ENCODE measurements at regions not wholly inside any gene's neighbourhood (a gene's known extent, or its start where the extent isn't known, plus 50 kb on each side); places are given as distances from the start of the nearest gene placed in this dataset.
"Not testable (repeated sequence)": the region's sequence is repeated elsewhere in the genome, so short reads cannot be mapped to it uniquely, and the experiment has no call there.

DNA sequence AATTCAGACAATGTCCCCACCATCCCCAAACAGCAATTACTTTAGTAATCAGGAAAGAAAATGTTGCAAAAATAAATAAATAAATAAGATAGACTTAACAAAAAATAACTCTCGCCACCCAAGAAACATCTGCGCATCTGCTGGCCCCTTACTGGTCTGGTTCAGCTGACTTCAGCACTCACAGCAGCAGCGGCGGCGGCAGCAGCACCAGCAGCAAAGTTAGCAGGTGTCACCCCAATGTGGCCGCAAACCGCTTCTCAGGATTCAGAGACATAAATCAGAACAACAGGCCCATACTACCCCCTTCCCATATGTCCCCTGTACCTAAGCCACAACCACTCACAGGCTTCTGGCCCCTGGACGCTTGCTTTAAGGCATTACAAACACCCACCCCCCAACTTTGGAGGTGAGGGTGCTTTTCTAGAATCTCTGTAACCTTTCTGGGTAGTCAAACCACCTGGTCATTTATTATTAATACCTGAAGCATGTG lies 593.0 kb downstream of the BNC2 start:
- Histone ChIP-seq H3K4me2 (ENCODE audit: low read length) (no peak overlapping the region), H3K27me3 (ENCODE audit: control insufficient read depth, insufficient read depth, low read length) (peaks cover 3% of the 10 kb centered on the region), H3K36me3 (ENCODE audit: insufficient read depth, low read length) (no peaks in the 10 kb centered on the region), H3K4me3 (ENCODE audit: low read length) (no peak overlapping the region), H3K4me1 (ENCODE audit: control insufficient read depth, insufficient read depth, low read length) (peaks cover 14% of the 10 kb centered on the region), H3K9ac (ENCODE audit: low read depth, low read length) (no peak overlapping the region), H3K9me3 (replicated peaks; ENCODE audit: low read length) (no peaks in the 10 kb centered on the region)

GRCh38 chr9:16278326-16278999 lies 592.0 kb downstream of the BNC2 start:
- Histone ChIP-seq H3K4me1 (ENCODE audit: control insufficient read depth, insufficient read depth, low read length) (peaks cover 14% of the 10 kb centered on the region), H3K4me3 (ENCODE audit: low read length) (no peak overlapping the region), H3K9me3 (replicated peaks; ENCODE audit: low read length) (no peaks in the 10 kb centered on the region), H3K4me2 (ENCODE audit: low read length) (no peak overlapping the region), H3K36me3 (ENCODE audit: insufficient read depth, low read length) (no peaks in the 10 kb centered on the region), H3K9ac (ENCODE audit: low read depth, low read length) (no peak overlapping the region), H3K27me3 (ENCODE audit: control insufficient read depth, insufficient read depth, low read length) (peaks cover 3% of the 10 kb centered on the region)

GRCh38 chr9:16281707-16282106 lies 588.8 kb downstream of the BNC2 start:
- H3K9ac ChIP-seq (ENCODE audit: low read depth, low read length) = no peak overlapping the region
- H3K4me1 ChIP-seq (ENCODE audit: control insufficient read depth, insufficient read depth, low read length) = peaks cover 5% of the 10 kb centered on the region

DNA sequence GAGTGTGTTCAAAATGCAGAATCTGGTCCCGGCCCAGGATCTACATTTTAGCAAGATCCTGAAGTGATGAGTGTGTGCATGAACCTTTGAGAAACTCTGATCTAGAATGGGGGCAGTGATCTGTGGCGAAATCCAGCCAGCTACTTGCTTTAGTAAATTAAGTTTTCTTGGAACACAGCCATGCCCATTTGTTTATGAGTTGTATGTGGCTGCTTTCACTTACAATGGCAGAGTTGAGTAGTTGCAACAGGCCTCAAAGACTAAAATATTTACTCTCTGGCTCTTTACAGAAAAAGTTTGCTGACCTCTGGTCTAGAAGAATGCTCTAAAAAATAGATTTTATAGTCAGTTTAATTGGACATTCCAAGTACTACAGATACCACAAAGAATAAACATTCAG lies 588.3 kb downstream of the BNC2 start:
- Histone ChIP-seq H3K27me3 (ENCODE audit: control insufficient read depth, insufficient read depth, low read length) (peaks cover 3% of the 10 kb centered on the region), H3K4me3 (ENCODE audit: low read length) (no peak overlapping the region), H3K4me1 (ENCODE audit: control insufficient read depth, insufficient read depth, low read length) (peaks cover 4% of the 10 kb centered on the region), H3K9me3 (replicated peaks; ENCODE audit: low read length) (no peaks in the 10 kb centered on the region), H3K4me2 (ENCODE audit: low read length) (no peak overlapping the region), H3K9ac (ENCODE audit: low read depth, low read length) (no peak overlapping the region), H3K36me3 (ENCODE audit: insufficient read depth, low read length) (no peaks in the 10 kb centered on the region)

More at GRCh38 chr9:16281707-16282106, 588.8 kb downstream of the BNC2 start:
- Histone ChIP-seq H3K36me3 (ENCODE audit: insufficient read depth, low read length) (no peaks in the 10 kb centered on the region), H3K27me3 (ENCODE audit: control insufficient read depth, insufficient read depth, low read length) (peaks cover 3% of the 10 kb centered on the region), H3K9me3 (replicated peaks; ENCODE audit: low read length) (no peaks in the 10 kb centered on the region), H3K4me3 (ENCODE audit: low read length) (no peak overlapping the region), H3K4me2 (ENCODE audit: low read length) (no peak overlapping the region)

DNA sequence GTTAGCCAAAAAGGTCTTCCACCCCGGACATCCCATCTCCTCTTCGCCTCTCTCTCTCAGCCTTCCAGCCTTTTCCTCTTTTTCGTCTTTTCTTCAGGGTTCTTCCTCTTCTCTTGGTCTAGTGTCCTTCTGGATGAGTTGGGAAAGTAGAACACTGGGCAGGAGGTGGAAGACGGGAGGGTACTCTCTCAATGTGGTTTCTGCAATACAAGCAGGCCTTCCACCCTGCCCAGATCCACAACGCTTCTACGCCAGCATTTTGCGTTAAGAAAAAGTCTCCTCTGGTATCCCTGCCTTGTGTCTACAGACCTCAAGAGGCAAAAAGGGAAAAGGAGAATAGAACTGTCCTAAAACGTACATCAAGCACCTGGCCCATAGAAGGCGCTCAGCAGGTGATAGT lies 587.8 kb downstream of the BNC2 start:
- H3K4me1 ChIP-seq (ENCODE audit: control insufficient read depth, insufficient read depth, low read length) = peaks cover 4% of the 10 kb centered on the region
- H3K9me3 ChIP-seq (replicated peaks; ENCODE audit: low read length) = no peaks in the 10 kb centered on the region
- no peaks in the 10 kb centered on the region for H3K36me3 ChIP-seq (ENCODE audit: insufficient read depth, low read length)
- no peak overlapping the region for H3K4me2 ChIP-seq (ENCODE audit: low read length)
- no peak overlapping the region for H3K4me3 ChIP-seq (ENCODE audit: low read length)
- H3K27me3 ChIP-seq (ENCODE audit: control insufficient read depth, insufficient read depth, low read length) = peaks cover 3% of the 10 kb centered on the region
- no peak overlapping the region for H3K9ac ChIP-seq (ENCODE audit: low read depth, low read length)

- no peaks in the 10 kb centered on the region for H3K27me3 ChIP-seq (ENCODE audit: control insufficient read depth, insufficient read depth, low read length)
- peaks cover 4% of the 10 kb centered on the region for H3K4me1 ChIP-seq (ENCODE audit: control insufficient read depth, insufficient read depth, low read length)
- no peak overlapping the region for H3K4me2 ChIP-seq (ENCODE audit: low read length)
- no peaks in the 10 kb centered on the region for H3K36me3 ChIP-seq (ENCODE audit: insufficient read depth, low read length)
- H3K9me3 ChIP-seq (replicated peaks; ENCODE audit: low read length) = no peaks in the 10 kb centered on the region
- no peak overlapping the region for H3K4me3 ChIP-seq (ENCODE audit: low read length)
- H3K9ac ChIP-seq (ENCODE audit: low read depth, low read length) = no peak overlapping the region
Measured at GRCh38 chr9:16286160-16286559, 584.3 kb downstream of the BNC2 start.

DNA sequence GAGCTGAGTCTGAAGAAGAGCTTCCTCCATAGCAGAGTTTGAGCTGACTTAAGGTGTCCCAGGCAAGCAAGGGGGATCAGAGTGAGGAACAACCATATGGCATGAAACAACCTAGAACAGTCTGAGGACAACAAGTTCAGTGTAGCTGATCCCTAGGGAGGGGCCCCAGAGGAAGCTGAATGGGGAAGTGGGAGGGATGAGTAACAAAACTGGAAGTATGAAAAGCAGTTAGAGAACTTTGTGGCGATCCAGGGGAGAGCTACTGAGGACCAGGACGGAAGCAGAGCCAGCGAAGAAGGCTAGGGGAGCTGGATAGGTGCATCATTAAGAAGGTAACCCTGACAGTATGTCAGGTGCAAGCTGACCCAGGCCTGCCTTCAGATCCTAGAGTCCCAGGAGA lies 580.8 kb downstream of the BNC2 start:
- Histone ChIP-seq H3K36me3 (ENCODE audit: insufficient read depth, low read length) (no peaks in the 10 kb centered on the region), H3K4me1 (ENCODE audit: control insufficient read depth, insufficient read depth, low read length) (no peaks in the 10 kb centered on the region), H3K4me2 (ENCODE audit: low read length) (no peak overlapping the region), H3K9me3 (replicated peaks; ENCODE audit: low read length) (no peaks in the 10 kb centered on the region), H3K4me3 (ENCODE audit: low read length) (no peak overlapping the region), H3K9ac (ENCODE audit: low read depth, low read length) (no peak overlapping the region), H3K27me3 (ENCODE audit: control insufficient read depth, insufficient read depth, low read length) (peaks cover 11% of the 10 kb centered on the region)

- H3K4me3 ChIP-seq (ENCODE audit: low read length) = no peak overlapping the region
- H3K4me1 ChIP-seq (ENCODE audit: control insufficient read depth, insufficient read depth, low read length) = no peaks in the 10 kb centered on the region
- no peak overlapping the region for H3K9ac ChIP-seq (ENCODE audit: low read depth, low read length)
- H3K4me2 ChIP-seq (ENCODE audit: low read length) = no peak overlapping the region
- no peaks in the 10 kb centered on the region for H3K9me3 ChIP-seq (replicated peaks; ENCODE audit: low read length)
- no peaks in the 10 kb centered on the region for H3K36me3 ChIP-seq (ENCODE audit: insufficient read depth, low read length)
- H3K27me3 ChIP-seq (ENCODE audit: control insufficient read depth, insufficient read depth, low read length) = peaks cover 11% of the 10 kb centered on the region
Measured at GRCh38 chr9:16290169-16290568, 580.3 kb downstream of the BNC2 start.

GRCh38 chr9:16291921-16292320 lies 578.5 kb downstream of the BNC2 start:
- H3K4me1 ChIP-seq (ENCODE audit: control insufficient read depth, insufficient read depth, low read length) = no peaks in the 10 kb centered on the region
- peaks cover 11% of the 10 kb centered on the region for H3K27me3 ChIP-seq (ENCODE audit: control insufficient read depth, insufficient read depth, low read length)

DNA sequence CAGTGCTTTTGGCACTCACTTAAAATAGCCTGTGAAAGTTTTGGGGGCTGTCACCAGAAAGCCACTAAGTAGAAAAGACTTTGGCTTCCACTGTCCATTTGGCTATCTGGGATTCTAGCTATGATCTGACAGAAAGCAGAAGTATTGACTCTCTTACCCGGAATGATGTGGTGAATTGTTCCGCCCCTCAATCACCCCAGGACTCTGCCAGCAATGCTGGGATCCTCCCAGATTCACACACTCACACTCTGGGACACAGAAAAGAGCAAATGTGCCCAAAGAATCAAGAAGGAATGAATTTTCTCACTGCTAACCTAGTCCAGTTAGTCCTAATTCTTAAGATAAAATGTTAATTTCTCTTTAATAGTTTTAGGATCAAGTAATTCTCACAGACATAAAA lies 576.9 kb downstream of the BNC2 start:
- Histone ChIP-seq H3K9me3 (replicated peaks; ENCODE audit: low read length) (no peaks in the 10 kb centered on the region), H3K36me3 (ENCODE audit: insufficient read depth, low read length) (no peaks in the 10 kb centered on the region), H3K4me2 (ENCODE audit: low read length) (no peak overlapping the region), H3K4me3 (ENCODE audit: low read length) (no peak overlapping the region), H3K27me3 (ENCODE audit: control insufficient read depth, insufficient read depth, low read length) (peaks cover 11% of the 10 kb centered on the region), H3K9ac (ENCODE audit: low read depth, low read length) (no peak overlapping the region), H3K4me1 (ENCODE audit: control insufficient read depth, insufficient read depth, low read length) (no peaks in the 10 kb centered on the region)

More at GRCh38 chr9:16291921-16292320, 578.5 kb downstream of the BNC2 start:
- no peak overlapping the region for H3K9ac ChIP-seq (ENCODE audit: low read depth, low read length)
- H3K4me3 ChIP-seq (ENCODE audit: low read length) = no peak overlapping the region
- no peaks in the 10 kb centered on the region for H3K9me3 ChIP-seq (replicated peaks; ENCODE audit: low read length)
- no peak overlapping the region for H3K4me2 ChIP-seq (ENCODE audit: low read length)
- H3K36me3 ChIP-seq (ENCODE audit: insufficient read depth, low read length) = no peaks in the 10 kb centered on the region

DNA sequence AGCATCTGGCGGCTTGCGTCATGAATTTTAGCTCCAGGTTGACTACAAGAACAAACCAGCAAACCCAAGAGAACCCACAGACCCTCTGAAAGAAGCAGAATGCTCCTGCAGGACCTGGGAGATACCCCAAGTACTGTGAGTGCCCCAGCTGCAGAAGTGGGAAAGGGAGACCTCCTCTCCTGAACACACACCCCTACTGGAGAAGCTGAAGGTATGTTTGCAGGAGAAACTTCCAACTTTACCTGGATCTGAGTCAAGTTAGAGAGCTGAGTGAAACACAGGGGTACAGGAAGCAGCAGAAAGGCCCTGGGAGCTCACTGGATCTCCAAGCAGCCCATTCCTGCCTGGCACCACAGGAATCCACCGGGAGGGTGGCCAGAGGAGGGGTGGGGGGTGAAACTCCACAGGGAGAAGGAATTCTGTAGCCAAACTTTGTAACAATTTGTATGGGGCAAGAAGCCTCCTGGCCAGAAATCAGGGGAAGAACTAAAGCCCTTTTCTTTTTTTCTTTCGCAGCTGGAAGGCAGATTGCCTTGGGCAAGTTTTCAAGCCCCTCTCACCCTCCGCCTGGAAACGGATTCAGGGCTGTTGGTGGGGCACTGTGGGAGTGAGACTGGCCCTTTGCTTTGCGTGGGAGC lies 576.2 kb downstream of the BNC2 start:
- no peaks in the 10 kb centered on the region for H3K4me1 ChIP-seq (ENCODE audit: control insufficient read depth, insufficient read depth, low read length)

GRCh38 chr9:16294940-16295339 lies 575.5 kb downstream of the BNC2 start:
- H3K36me3 ChIP-seq (ENCODE audit: insufficient read depth, low read length); H3K4me1 ChIP-seq (ENCODE audit: control insufficient read depth, insufficient read depth, low read length); H3K9me3 ChIP-seq (replicated peaks; ENCODE audit: low read length); H3K4me3 ChIP-seq (ENCODE audit: low read length); H3K9ac ChIP-seq (ENCODE audit: low read depth, low read length); H3K4me2 ChIP-seq (ENCODE audit: low read length): not testable (repeated sequence)
- peaks cover 11% of the 10 kb centered on the region for H3K27me3 ChIP-seq (ENCODE audit: control insufficient read depth, insufficient read depth, low read length)

More for the DNA sequence above, 576.2 kb downstream of the BNC2 start:
- Histone ChIP-seq H3K9ac (ENCODE audit: low read depth, low read length) (no peak overlapping the region), H3K36me3 (ENCODE audit: insufficient read depth, low read length) (no peaks in the 10 kb centered on the region), H3K27me3 (ENCODE audit: control insufficient read depth, insufficient read depth, low read length) (peaks cover 11% of the 10 kb centered on the region), H3K4me3 (ENCODE audit: low read length) (no peak overlapping the region), H3K9me3 (replicated peaks; ENCODE audit: low read length) (no peaks in the 10 kb centered on the region), H3K4me2 (ENCODE audit: low read length) (no peak overlapping the region)
